Breast epithelium (tissue), 4 donors: ENCODE measurements at regions not wholly inside any gene's neighbourhood (a gene's known extent, or its start where the extent isn't known, plus 50 kb on each side); places are given as distances from the start of the nearest gene placed in this dataset.

Experiments
- DNase-seq, 2 donors: peaks; one replicate each; pipeline ENCODE4 v3.0.0-alpha.2; 2019; ENCODE audit warnings: low spot score in 2 of 2
- H3K27ac ChIP-seq, 2 donors: fragments of 200-600 bp; sonication (generic) in 1 of 2; one replicate each; pipeline ENCODE4 v1.5.1; 2016 to 2019; ENCODE audit warnings: mild to moderate bottlenecking in 1 of 2
- H3K27me3 ChIP-seq, 2 donors: fragments of 200-600 bp; sonication (generic) in 1 of 2; one replicate each; pipeline versions ENCODE4 v1.5.1 to v1.6.0; 2017 to 2019; ENCODE audit warnings: control low read depth in 1 of 2, mild to moderate bottlenecking in 1 of 2
- H3K36me3 ChIP-seq: fragments of 200-600 bp; one replicate; pipeline ENCODE4 v1.5.1; 2019
- H3K4me1 ChIP-seq, 2 donors: fragments of 200-600 bp; sonication (generic); one replicate each; pipeline ENCODE4 v1.5.1; 2016 to 2019; ENCODE audit warnings: control low read depth in 1 of 2
- H3K4me3 ChIP-seq, 3 donors: fragments of 200-600 bp; sonication (generic); 1 replicate in 2 of 3; 2 replicates in 1 of 3; pipeline ENCODE4 v1.5.1; 2016 to 2019; ENCODE audit warnings: mild to moderate bottlenecking in 3 of 3, moderate library complexity in 2 of 3
- H3K9me3 ChIP-seq, 2 donors: fragments of 200-600 bp; sonication (generic) in 1 of 2; one replicate each; pipeline ENCODE4 v1.5.1; 2016 to 2019; ENCODE audit warnings: control low read depth in 1 of 2
- POLR2A ChIP-seq: fragments of 450-650 bp; IDR thresholded peaks from one replicate; pipeline ENCODE4 v1.6.1; 2016; ENCODE audit warnings: antibody characterized with exemption, mild to moderate bottlenecking, moderate library complexity
- POLR2AphosphoS5 ChIP-seq, 3 donors: sonication (generic); formaldehyde crosslinking; IDR thresholded peaks; one replicate each; pipeline ENCODE4 v1.6.1; 2017; ENCODE audit warnings: antibody characterized with exemption in 3 of 3
- intact Hi-C: fragments of 100-400 bp; cut with DNase I; formaldehyde crosslinking; loops from one replicate; pipeline ENCODE4 v1.15.1; 2023; ENCODE audit warnings: low total_unique reads
- TF ChIP-seq, protein P1 (sequence below), 3 donors: fragments of 450-650 bp; IDR thresholded peaks; one replicate each; pipeline ENCODE4 v1.5.1; 2016 to 2017; ENCODE audit warnings: antibody characterized with exemption in 3 of 3, mild to moderate bottlenecking in 3 of 3, moderate library complexity in 3 of 3

DNA sequence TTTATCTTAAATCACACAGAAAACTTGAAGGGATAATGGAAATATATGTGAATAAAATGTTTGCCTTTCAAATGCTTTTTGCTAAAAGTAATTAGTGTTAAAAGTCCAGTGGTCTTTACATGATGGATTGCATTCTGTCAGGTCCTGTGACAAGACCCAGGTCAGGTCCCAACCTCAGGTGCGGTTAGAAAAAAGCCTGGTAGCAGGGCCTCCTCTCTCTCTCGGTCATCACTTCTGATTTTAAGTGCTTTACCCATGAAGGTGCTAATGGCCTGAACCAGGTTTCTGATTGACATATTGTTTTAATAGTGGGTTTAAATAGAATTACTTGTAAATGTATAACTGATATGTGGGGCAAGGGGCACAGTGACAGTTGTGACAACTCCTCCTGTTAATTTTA lies 736.3 kb downstream of the POM121L12 start:
- no peak for DNase-seq
- H3K9me3 ChIP-seq = no peaks in the 10 kb centered on the region
- no peaks in the 10 kb centered on the region for H3K27me3 ChIP-seq
- TF ChIP-seq, protein P1, sequence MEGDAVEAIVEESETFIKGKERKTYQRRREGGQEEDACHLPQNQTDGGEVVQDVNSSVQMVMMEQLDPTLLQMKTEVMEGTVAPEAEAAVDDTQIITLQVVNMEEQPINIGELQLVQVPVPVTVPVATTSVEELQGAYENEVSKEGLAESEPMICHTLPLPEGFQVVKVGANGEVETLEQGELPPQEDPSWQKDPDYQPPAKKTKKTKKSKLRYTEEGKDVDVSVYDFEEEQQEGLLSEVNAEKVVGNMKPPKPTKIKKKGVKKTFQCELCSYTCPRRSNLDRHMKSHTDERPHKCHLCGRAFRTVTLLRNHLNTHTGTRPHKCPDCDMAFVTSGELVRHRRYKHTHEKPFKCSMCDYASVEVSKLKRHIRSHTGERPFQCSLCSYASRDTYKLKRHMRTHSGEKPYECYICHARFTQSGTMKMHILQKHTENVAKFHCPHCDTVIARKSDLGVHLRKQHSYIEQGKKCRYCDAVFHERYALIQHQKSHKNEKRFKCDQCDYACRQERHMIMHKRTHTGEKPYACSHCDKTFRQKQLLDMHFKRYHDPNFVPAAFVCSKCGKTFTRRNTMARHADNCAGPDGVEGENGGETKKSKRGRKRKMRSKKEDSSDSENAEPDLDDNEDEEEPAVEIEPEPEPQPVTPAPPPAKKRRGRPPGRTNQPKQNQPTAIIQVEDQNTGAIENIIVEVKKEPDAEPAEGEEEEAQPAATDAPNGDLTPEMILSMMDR (IDR thresholded peaks at IDR 0.05) = no peak
- TF ChIP-seq POLR2AphosphoS5 (IDR thresholded peaks at IDR 0.05) = no peak
- TF ChIP-seq POLR2A = no peak
- intact Hi-C loops = no loop called here
- no peak overlapping the region for H3K4me3 ChIP-seq
- no peaks in the 10 kb centered on the region for H3K4me1 ChIP-seq
- no peaks in the 10 kb centered on the region for H3K36me3 ChIP-seq
- no peak overlapping the region for H3K27ac ChIP-seq

DNA sequence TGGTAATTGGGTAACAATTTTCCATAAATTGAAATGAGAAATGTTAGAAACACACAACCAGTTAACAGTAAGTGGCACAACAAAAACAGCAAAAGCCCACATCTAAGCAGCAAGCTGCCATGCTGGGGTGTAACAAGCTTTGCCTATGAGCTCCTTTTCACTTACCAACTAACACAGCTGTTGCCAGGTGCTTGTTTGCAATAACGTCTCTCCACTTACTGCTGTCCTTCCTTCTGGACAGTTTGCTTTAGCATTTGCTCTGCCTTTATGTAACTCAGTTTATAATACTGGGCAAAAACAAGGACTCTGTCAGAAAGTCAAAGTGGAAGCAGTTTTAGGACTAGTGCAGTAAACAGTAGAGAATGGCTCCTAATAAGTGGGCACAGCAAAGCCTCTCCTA lies 740.9 kb downstream of the POM121L12 start:
- DNase-seq = no peak
- Histone ChIP-seq H3K27ac (no peak overlapping the region), H3K9me3 (no peaks in the 10 kb centered on the region), H3K36me3 (no peaks in the 10 kb centered on the region), H3K27me3 (no peaks in the 10 kb centered on the region), H3K4me1 (no peaks in the 10 kb centered on the region), H3K4me3 (no peak overlapping the region)
- intact Hi-C loops = no loop called here
- TF ChIP-seq, protein P1 (IDR thresholded peaks at IDR 0.05) = no peak
- TF ChIP-seq POLR2A (no peak), POLR2AphosphoS5 (IDR thresholded peaks at IDR 0.05) (no peak)

DNA sequence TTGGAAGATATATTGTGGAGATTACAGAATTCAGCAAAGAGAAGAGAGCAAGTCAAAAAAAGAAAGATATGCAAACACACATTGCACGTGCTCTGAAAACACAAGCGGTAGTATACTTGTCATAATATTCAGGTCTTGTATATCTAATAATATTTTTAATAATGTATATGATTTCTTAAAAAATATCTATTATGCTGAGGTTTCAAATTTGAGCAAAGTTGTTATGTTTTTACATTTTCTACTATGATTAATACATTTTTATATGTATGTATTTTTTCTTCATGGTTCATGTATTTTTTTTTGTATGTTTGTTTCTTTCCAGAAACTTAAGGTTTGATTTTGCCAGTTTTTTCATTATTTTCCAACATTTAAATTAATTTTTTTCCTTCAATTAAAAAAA lies 752.4 kb upstream of the VSTM2A start:
- no peak overlapping the region for H3K4me3 ChIP-seq
- H3K36me3 ChIP-seq = no peaks in the 10 kb centered on the region
- H3K27me3 ChIP-seq = no peaks in the 10 kb centered on the region
- DNase-seq = no peak
- peaks cover 0 to 16% of the 10 kb centered on the region in 2 donors for H3K9me3 ChIP-seq
- TF ChIP-seq POLR2A (no peak), POLR2AphosphoS5 (IDR thresholded peaks at IDR 0.05) (no peak)
- TF ChIP-seq, protein P1 (IDR thresholded peaks at IDR 0.05) = no peak
- no peaks in the 10 kb centered on the region for H3K4me1 ChIP-seq
- intact Hi-C loops = no loop called here
- no peak overlapping the region for H3K27ac ChIP-seq

DNA sequence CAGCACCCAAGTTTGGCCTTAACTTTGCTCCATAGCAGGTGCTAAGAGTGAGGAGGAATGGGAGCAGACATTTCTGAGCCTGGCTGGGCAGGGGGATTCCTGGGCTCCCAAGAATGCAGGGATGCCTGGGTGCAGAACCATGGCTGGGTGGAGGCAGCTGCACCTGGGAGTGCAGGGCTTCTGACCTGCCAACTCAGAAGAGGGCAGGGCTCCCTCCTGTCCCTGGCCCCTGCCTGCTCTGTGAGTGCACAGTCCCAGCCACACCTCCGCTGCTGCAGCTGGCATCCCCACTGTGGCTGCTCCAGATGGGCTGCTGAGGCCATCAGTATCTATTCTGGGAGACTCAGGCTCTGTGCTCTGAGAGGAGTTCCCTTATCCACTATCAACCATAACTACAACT lies 747.4 kb upstream of the VSTM2A start:
- intact Hi-C loops = no loop called here
- no peak overlapping the region for H3K4me3 ChIP-seq
- TF ChIP-seq POLR2AphosphoS5 (IDR thresholded peaks at IDR 0.05) (no peak), POLR2A (no peak)
- TF ChIP-seq, protein P1 (IDR thresholded peaks at IDR 0.05) = no peak
- no peaks in the 10 kb centered on the region for H3K27me3 ChIP-seq
- DNase-seq = no peak
- no peak overlapping the region for H3K27ac ChIP-seq
- H3K36me3 ChIP-seq = no peaks in the 10 kb centered on the region
- peaks cover 0 to 12% of the 10 kb centered on the region in 2 donors for H3K9me3 ChIP-seq
- no peaks in the 10 kb centered on the region for H3K4me1 ChIP-seq

DNA sequence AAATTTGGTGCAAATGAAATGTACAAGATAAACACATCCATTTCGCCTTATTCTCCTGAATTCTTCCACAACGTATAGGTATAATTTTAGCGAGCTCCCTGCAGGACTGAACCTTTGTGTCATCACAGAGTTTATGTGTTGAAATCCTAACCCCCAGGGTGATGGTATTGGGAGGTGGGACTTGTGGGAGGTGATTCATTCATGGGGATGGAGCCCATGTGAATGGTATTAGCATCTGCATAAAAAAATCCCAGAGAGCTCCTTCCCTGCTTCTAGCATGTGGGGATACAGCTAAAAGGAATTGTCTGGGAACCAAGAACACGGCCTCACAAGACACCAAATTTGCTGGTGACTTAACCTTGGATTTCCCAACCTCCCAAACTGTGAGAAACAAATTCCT lies 741.4 kb upstream of the VSTM2A start:
- H3K36me3 ChIP-seq = no peaks in the 10 kb centered on the region
- no peak for DNase-seq
- H3K27me3 ChIP-seq = no peaks in the 10 kb centered on the region
- no peak overlapping the region for H3K4me3 ChIP-seq
- no peak overlapping the region for H3K27ac ChIP-seq
- intact Hi-C loops = no loop called here
- no peaks in the 10 kb centered on the region for H3K9me3 ChIP-seq
- H3K4me1 ChIP-seq = no peaks in the 10 kb centered on the region
- TF ChIP-seq POLR2A (no peak), POLR2AphosphoS5 (IDR thresholded peaks at IDR 0.05) (no peak)
- TF ChIP-seq, protein P1 (IDR thresholded peaks at IDR 0.05) = no peak
